ENCODE measurements at regions not wholly inside any gene's neighbourhood (a gene's known extent, or its start where the extent isn't known, plus 50 kb on each side); places are given as distances from the start of the nearest gene placed in this dataset.

DNA sequence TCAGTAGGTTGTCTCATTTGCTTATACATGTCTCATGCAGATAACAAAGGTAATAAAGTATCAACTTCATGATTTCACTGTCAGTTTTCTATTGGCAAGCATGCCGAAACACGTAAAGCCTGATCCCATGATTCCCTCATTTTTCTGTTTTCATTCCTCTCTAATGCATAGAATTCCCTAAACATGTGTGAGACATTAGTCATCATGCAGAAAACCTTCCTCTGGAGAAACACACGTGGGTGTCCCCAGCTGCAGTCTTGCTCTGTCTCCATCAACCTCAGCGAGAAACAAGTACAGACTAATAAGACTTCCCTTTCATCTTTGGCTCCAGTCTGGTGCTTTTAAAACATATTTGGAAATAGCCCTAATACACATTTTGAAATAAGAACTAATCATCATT lies 432.7 kb upstream of the VSTM2A start:
- DNase-seq (ENCODE audit: low read depth, low spot score) (no peak), ATAC-seq (no peak)
- Histone ChIP-seq H3K4me3 (ENCODE audit: low read depth in 2 of 2, low read length in 2 of 2) (no peak overlapping the region), H3K9me3 (ENCODE audit: control insufficient read depth, insufficient read depth, low read depth, low read length) (no peaks in the 10 kb centered on the region), H3K27me3 (ENCODE audit: control insufficient read depth, insufficient read depth, low read length) (no peaks in the 10 kb centered on the region), H3K27ac (ENCODE audit: low read length) (no peak overlapping the region), H3K4me1 (ENCODE audit: control insufficient read depth, insufficient read depth, low read length) (no peaks in the 10 kb centered on the region), H3K36me3 (ENCODE audit: control insufficient read depth, insufficient read depth, low read length) (no peaks in the 10 kb centered on the region)
- in situ Hi-C loops (cut with HindIII; ENCODE audit: low pct_unique_long_range_greater_than_20kb, low sequenced_read_pairs) (no loop called here), intact Hi-C loops (cut with micrococcal nuclease; ENCODE audit: unreplicated experiment) (no loop called here)
- BruUV-seq (replicated peaks), result no TSS peak
- CTCF ChIA-PET, result no interaction called here
- no peak for TF ChIP-seq POLR2AphosphoS5 (IDR thresholded peaks at IDR 0.05; ENCODE audit: low read depth, low read length)
- TF ChIP-seq, protein P1, sequence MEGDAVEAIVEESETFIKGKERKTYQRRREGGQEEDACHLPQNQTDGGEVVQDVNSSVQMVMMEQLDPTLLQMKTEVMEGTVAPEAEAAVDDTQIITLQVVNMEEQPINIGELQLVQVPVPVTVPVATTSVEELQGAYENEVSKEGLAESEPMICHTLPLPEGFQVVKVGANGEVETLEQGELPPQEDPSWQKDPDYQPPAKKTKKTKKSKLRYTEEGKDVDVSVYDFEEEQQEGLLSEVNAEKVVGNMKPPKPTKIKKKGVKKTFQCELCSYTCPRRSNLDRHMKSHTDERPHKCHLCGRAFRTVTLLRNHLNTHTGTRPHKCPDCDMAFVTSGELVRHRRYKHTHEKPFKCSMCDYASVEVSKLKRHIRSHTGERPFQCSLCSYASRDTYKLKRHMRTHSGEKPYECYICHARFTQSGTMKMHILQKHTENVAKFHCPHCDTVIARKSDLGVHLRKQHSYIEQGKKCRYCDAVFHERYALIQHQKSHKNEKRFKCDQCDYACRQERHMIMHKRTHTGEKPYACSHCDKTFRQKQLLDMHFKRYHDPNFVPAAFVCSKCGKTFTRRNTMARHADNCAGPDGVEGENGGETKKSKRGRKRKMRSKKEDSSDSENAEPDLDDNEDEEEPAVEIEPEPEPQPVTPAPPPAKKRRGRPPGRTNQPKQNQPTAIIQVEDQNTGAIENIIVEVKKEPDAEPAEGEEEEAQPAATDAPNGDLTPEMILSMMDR (IDR thresholded peaks at IDR 0.05), result no peak
- TF ChIP-seq, protein P2, sequence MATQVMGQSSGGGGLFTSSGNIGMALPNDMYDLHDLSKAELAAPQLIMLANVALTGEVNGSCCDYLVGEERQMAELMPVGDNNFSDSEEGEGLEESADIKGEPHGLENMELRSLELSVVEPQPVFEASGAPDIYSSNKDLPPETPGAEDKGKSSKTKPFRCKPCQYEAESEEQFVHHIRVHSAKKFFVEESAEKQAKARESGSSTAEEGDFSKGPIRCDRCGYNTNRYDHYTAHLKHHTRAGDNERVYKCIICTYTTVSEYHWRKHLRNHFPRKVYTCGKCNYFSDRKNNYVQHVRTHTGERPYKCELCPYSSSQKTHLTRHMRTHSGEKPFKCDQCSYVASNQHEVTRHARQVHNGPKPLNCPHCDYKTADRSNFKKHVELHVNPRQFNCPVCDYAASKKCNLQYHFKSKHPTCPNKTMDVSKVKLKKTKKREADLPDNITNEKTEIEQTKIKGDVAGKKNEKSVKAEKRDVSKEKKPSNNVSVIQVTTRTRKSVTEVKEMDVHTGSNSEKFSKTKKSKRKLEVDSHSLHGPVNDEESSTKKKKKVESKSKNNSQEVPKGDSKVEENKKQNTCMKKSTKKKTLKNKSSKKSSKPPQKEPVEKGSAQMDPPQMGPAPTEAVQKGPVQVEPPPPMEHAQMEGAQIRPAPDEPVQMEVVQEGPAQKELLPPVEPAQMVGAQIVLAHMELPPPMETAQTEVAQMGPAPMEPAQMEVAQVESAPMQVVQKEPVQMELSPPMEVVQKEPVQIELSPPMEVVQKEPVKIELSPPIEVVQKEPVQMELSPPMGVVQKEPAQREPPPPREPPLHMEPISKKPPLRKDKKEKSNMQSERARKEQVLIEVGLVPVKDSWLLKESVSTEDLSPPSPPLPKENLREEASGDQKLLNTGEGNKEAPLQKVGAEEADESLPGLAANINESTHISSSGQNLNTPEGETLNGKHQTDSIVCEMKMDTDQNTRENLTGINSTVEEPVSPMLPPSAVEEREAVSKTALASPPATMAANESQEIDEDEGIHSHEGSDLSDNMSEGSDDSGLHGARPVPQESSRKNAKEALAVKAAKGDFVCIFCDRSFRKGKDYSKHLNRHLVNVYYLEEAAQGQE (IDR thresholded peaks at IDR 0.05; ENCODE audit: insufficient read depth in 1 of 2, low read depth in 2 of 2, low read length in 1 of 2), result no peak
- no peak for TF ChIP-seq TCF7L2 (IDR thresholded peaks at IDR 0.05; ENCODE audit: low read depth, low read length)
- no peak for TF ChIP-seq SIN3A (IDR thresholded peaks at IDR 0.05; ENCODE audit: borderline replicate concordance, insufficient read depth, low read depth, low read length)
- POLR2A ChIA-PET, result no interaction called here

DNA sequence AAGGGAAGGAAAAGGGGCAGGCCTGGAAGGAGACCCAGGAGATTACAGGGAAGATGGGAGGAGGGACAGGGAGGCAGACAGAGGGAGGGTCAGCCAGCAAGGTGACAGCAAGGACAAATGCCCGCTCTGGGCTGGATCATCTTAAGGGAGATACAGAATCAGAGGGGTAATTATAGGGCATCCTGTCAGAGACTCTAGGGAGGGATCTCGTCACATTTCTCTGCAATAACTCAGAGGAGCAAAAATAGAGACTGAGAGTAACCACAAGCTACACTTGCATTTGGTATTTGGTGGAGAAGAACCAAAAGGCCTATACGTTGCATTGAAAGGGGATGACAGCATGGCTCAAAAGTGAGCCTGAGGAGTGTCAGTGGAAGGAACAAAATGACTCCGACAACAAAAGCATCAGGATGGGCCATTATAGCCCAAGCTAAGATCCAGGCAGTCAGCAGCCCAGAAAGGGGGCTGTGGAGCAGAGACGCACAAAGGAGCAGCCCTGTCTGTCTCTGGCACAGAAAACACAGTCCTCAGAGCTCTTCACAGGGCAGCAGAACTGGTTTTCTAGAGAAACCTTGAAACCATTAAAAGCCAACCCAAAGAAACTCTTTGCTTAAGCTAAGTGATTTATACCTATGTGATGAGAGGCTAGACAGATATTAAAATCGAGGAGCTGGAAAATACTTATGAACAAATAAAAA lies 430.2 kb upstream of the VSTM2A start:
- H3K4me3 ChIP-seq (ENCODE audit: low read depth in 2 of 2, low read length in 2 of 2), result no peak overlapping the region
- intact Hi-C loops (cut with micrococcal nuclease; ENCODE audit: unreplicated experiment) (no loop called here), in situ Hi-C loops (cut with HindIII; ENCODE audit: low pct_unique_long_range_greater_than_20kb, low sequenced_read_pairs) (no loop called here)
- H3K4me1 ChIP-seq (ENCODE audit: control insufficient read depth, insufficient read depth, low read length), result no peaks in the 10 kb centered on the region
- no peak for TF ChIP-seq SIN3A (IDR thresholded peaks at IDR 0.05; ENCODE audit: borderline replicate concordance, insufficient read depth, low read depth, low read length)
- no peak for TF ChIP-seq POLR2AphosphoS5 (IDR thresholded peaks at IDR 0.05; ENCODE audit: low read depth, low read length)
- TF ChIP-seq, protein P2 (IDR thresholded peaks at IDR 0.05; ENCODE audit: insufficient read depth in 1 of 2, low read depth in 2 of 2, low read length in 1 of 2), result no peak
- TF ChIP-seq TCF7L2 (IDR thresholded peaks at IDR 0.05; ENCODE audit: low read depth, low read length), result no peak
- TF ChIP-seq, protein P1 (IDR thresholded peaks at IDR 0.05), result no peak
- no peaks in the 10 kb centered on the region for H3K36me3 ChIP-seq (ENCODE audit: control insufficient read depth, insufficient read depth, low read length)
- H3K9me3 ChIP-seq (ENCODE audit: control insufficient read depth, insufficient read depth, low read depth, low read length), result no peaks in the 10 kb centered on the region
- no peak for DNase-seq (ENCODE audit: low read depth, low spot score)
- no peaks in the 10 kb centered on the region for H3K27me3 ChIP-seq (ENCODE audit: control insufficient read depth, insufficient read depth, low read length)
- BruUV-seq (replicated peaks), result no TSS peak
- no peak for ATAC-seq
- CTCF ChIA-PET, result no interaction called here
- POLR2A ChIA-PET, result no interaction called here
- no peak overlapping the region for H3K27ac ChIP-seq (ENCODE audit: low read length)
